AG04450 (cell line): ENCODE measurements at regions not wholly inside any gene's neighbourhood (a gene's known extent, or its start where the extent isn't known, plus 50 kb on each side); places are given as distances from the start of the nearest gene placed in this dataset.
A peak's percentile ranks its signal among the peaks of the same experiment; 100 is the strongest.

ENCODE experiments used
- CTCF ChIA-PET: fragments of 300-600, 350-600 bp; formaldehyde crosslinking; extraction: SDS; loops from one replicate; lab custom pipeline; 2022; ENCODE audit warnings: antibody characterized with exemption, inconsistent platforms; lab: Charles Lee
- POLR2A ChIA-PET: fragments of 350-600 bp; formaldehyde crosslinking; extraction: SDS; loops from one replicate; lab custom pipeline; 2021; ENCODE audit warnings: antibody characterized with exemption, inconsistent platforms; lab: Yijun Ruan, JAX
- DNase-seq: peaks from one replicate; pipeline ENCODE4 v3.0.0-alpha.2; 2011; ENCODE audit warnings: low read depth, low spot score
- H3K27ac ChIP-seq: one replicate; pipeline ENCODE4 v1.5.1; 2012; ENCODE audit warnings: low read depth, low read length, control low read depth
- H3K27me3 ChIP-seq: one replicate; pipeline ENCODE4 v1.6.0; 2012; ENCODE audit warnings: low read length; ENCODE audit not compliant: control insufficient read depth, insufficient read depth
- H3K4me3 ChIP-seq: 2 replicates; pipeline ENCODE4 v1.5.1; 2011; ENCODE audit warnings: mild to moderate bottlenecking, low read depth, low read length, control low read depth
- H3K9me3 ChIP-seq: 2 replicates; pipeline ENCODE4 v1.5.1; 2012; ENCODE audit warnings: low read length; ENCODE audit not compliant: control insufficient read depth, insufficient read depth
- CTCF ChIP-seq: IDR thresholded peaks from 2 replicates; pipeline ENCODE4 v1.5.1; 2011; ENCODE audit warnings: low read depth, low read length, control low read depth, inconsistent platforms

- peak overlapping the region; percentile 21 for H3K27ac ChIP-seq
- no peak for DNase-seq
Measured at GRCh38 chr2:20138696-20139095, 86.2 kb downstream of the SDC1 start.

GRCh38 chr2:20137884-20138283, 86.5 kb upstream of the LAPTM4A start:
- CTCF ChIA-PET = interaction anchor here (1.1 to 1.9 kb wide), 5 partner anchors 87 to 513 kb away, joined by 3 to 8 read pairs (median 5); partner anchors contain the start of gene SDC1

More at GRCh38 chr2:20138696-20139095, 86.2 kb downstream of the SDC1 start:
- Histone ChIP-seq H3K9me3 (no peaks in the 10 kb centered on the region), H3K4me3 (no peak overlapping the region), H3K27me3 (peaks cover 8% of the 10 kb centered on the region)
- ChIA-PET CTCF (interaction anchor here (1.1 to 1.9 kb wide), 5 partner anchors 87 to 513 kb away, joined by 3 to 8 read pairs (median 5); partner anchors contain the start of gene SDC1), POLR2A (interaction anchor here (1.5 kb wide), 1 partner anchor 308 kb away, joined by 3 read pairs; the partner anchor contains the start of gene RHOB)
- TF ChIP-seq CTCF = no peak

GRCh38 chr2:20137131-20137571, 85.7 kb upstream of the LAPTM4A start:
- H3K9me3 ChIP-seq = no peaks in the 10 kb centered on the region
- POLR2A ChIA-PET = no interaction called here
- no peak for TF ChIP-seq CTCF

More at GRCh38 chr2:20137884-20138283, 86.5 kb upstream of the LAPTM4A start:
- POLR2A ChIA-PET = no interaction called here
- Histone ChIP-seq H3K27me3 (peaks cover 8% of the 10 kb centered on the region), H3K4me3 (no peak overlapping the region), H3K9me3 (no peaks in the 10 kb centered on the region), H3K27ac (no peak overlapping the region)
- no peak for DNase-seq
- no peak for TF ChIP-seq CTCF

GRCh38 chr2:20136149-20136548, 84.7 kb upstream of the LAPTM4A start:
- DNase-seq = no peak
- no peak overlapping the region for H3K4me3 ChIP-seq
- H3K27ac ChIP-seq = no peak overlapping the region
- ChIA-PET POLR2A (no interaction called here), CTCF (interaction anchor here (0.8 to 3.6 kb wide), 12 partner anchors 9 to 191 kb away, joined by 3 to 19 read pairs (median 4); partner anchors contain the start of gene SDC1)
- peaks cover 8% of the 10 kb centered on the region for H3K27me3 ChIP-seq
- TF ChIP-seq CTCF = no peak
- no peaks in the 10 kb centered on the region for H3K9me3 ChIP-seq

More at GRCh38 chr2:20137131-20137571, 85.7 kb upstream of the LAPTM4A start:
- CTCF ChIA-PET = interaction anchor here (1.2 to 3.6 kb wide), 3 partner anchors 24 to 181 kb away, joined by 3 to 19 read pairs (median 4); partner anchors contain the start of gene SDC1
- Histone ChIP-seq H3K27ac (no peak overlapping the region), H3K4me3 (no peak overlapping the region), H3K27me3 (peaks cover 8% of the 10 kb centered on the region)
- DNase-seq = no peak

GRCh38 chr2:20135631-20136050, 84.2 kb upstream of the LAPTM4A start:
- ChIA-PET CTCF (interaction anchor here (0.6 to 3.6 kb wide), 13 partner anchors 9 to 191 kb away, joined by 3 to 19 read pairs (median 4); partner anchors contain the start of gene SDC1), POLR2A (no interaction called here)
- Histone ChIP-seq H3K4me3 (no peak overlapping the region), H3K27me3 (peaks cover 8% of the 10 kb centered on the region), H3K9me3 (no peaks in the 10 kb centered on the region), H3K27ac (no peak overlapping the region)
- no peak for DNase-seq
- TF ChIP-seq CTCF = peak; percentile 91
